Keratinocyte (primary cell): ENCODE measurements at regions not wholly inside any gene's neighbourhood (a gene's known extent, or its start where the extent isn't known, plus 50 kb on each side); places are given as distances from the start of the nearest gene placed in this dataset.

Experiments used
- DNase-seq: peaks from one replicate; pipeline ENCODE4 v3.0.0-alpha.2; 2011; ENCODE audit warnings: low read depth, missing footprints, low spot score
- FAIRE-seq: peaks from 2 replicates; lab custom pipeline; 2011; peaks lifted over from hg19 to GRCh38; lab: Jason Lieb, UNC
- H2AFZ ChIP-seq: 2 replicates; pipeline ENCODE4 v1.6.0; 2012; ENCODE audit warnings: low read length, control low read depth, inconsistent platforms; ENCODE audit not compliant: control insufficient read depth
- H3K27ac ChIP-seq: 2 replicates; pipeline ENCODE4 v1.5.1; 2011; ENCODE audit warnings: low read length; ENCODE audit not compliant: control insufficient read depth, insufficient read depth
- H3K27me3 ChIP-seq: 3 replicates; pipeline ENCODE4 v1.6.0; 2011; ENCODE audit warnings: low read length; ENCODE audit not compliant: control insufficient read depth, insufficient read depth; ENCODE audit errors: extremely low read depth
- H3K36me3 ChIP-seq, 2 experiments: 2 replicates in 1 of 2; 3 replicates in 1 of 2; pipeline ENCODE4 v1.5.1; 2011; ENCODE audit warnings: low read length in 2 of 2, mild to moderate bottlenecking in 1 of 2; ENCODE audit not compliant: control insufficient read depth in 2 of 2, insufficient read depth in 2 of 2; ENCODE audit errors: extremely low read depth in 1 of 2
- H3K4me1 ChIP-seq: 3 replicates; pipeline ENCODE4 v1.5.1; 2011; ENCODE audit warnings: low read length; ENCODE audit not compliant: control insufficient read depth, insufficient read depth; ENCODE audit errors: extremely low read depth
- H3K4me2 ChIP-seq: 3 replicates; pipeline ENCODE4 v1.6.0; 2011; ENCODE audit warnings: low read depth, low read length; ENCODE audit not compliant: control insufficient read depth, insufficient read depth; ENCODE audit errors: extremely low read depth
- H3K4me3 ChIP-seq, 3 experiments: fragments of 200-600 bp in 1 of 3; sonication (generic) in 1 of 3; 2 replicates in 2 of 3; 3 replicates in 1 of 3; pipeline ENCODE4 v1.5.1; 2011 to 2016; ENCODE audit warnings: low read length in 3 of 3, mild to moderate bottlenecking in 3 of 3, control low read depth in 2 of 3, inconsistent platforms in 1 of 3, low read depth in 1 of 3, mixed read lengths in 1 of 3, mixed run types in 1 of 3, moderate library complexity in 1 of 3; ENCODE audit not compliant: control insufficient read depth in 2 of 3, insufficient read depth in 2 of 3; ENCODE audit errors: extremely low read depth in 1 of 3
- H3K79me2 ChIP-seq: 2 replicates; pipeline ENCODE4 v1.6.0; 2012; ENCODE audit warnings: low read length; ENCODE audit not compliant: control insufficient read depth, insufficient read depth
- H3K9ac ChIP-seq: 3 replicates; pipeline ENCODE4 v1.6.0; 2011; ENCODE audit warnings: low read length; ENCODE audit not compliant: control insufficient read depth, insufficient read depth; ENCODE audit errors: extremely low read depth
- H3K9me1 ChIP-seq: 3 replicates; pipeline ENCODE4 v1.6.0; 2011; ENCODE audit warnings: low read length; ENCODE audit not compliant: control insufficient read depth, insufficient read depth; ENCODE audit errors: extremely low read depth
- H3K9me3 ChIP-seq: 2 replicates; pipeline ENCODE4 v1.5.1; 2012; ENCODE audit warnings: low read depth, low read length; ENCODE audit not compliant: control insufficient read depth
- H4K20me1 ChIP-seq: 3 replicates; pipeline ENCODE4 v1.6.0; 2011; ENCODE audit warnings: low read length; ENCODE audit not compliant: control insufficient read depth, insufficient read depth; ENCODE audit errors: extremely low read depth
- CTCF ChIP-seq, 3 experiments: IDR thresholded peaks in 1 of 3; conservative IDR thresholded peaks in 1 of 3; optimal IDR thresholded peaks in 1 of 3; 2 replicates in 2 of 3; 3 replicates in 1 of 3; pipeline versions ENCODE3 to v1.5.1; 2011; ENCODE audit warnings: low read length in 3 of 3, mild to moderate bottlenecking in 3 of 3, moderate library complexity in 2 of 3, control low read depth in 1 of 3, inconsistent platforms in 1 of 3; ENCODE audit not compliant: insufficient read depth in 2 of 3; ENCODE audit errors: extremely low read depth in 1 of 3
- EZH2 ChIP-seq: IDR thresholded peaks from one replicate; pipeline ENCODE4 v1.6.1; 2012; ENCODE audit warnings: inconsistent platforms, mild to moderate bottlenecking, low read length, moderate library complexity
- dilution Hi-C: fragments of 300-500 bp; cut with MboI; formaldehyde crosslinking; loops from one replicate; pipeline ENCODE4 v1.7.0; 2020; ENCODE audit warnings: low sequenced_read_pairs; ENCODE audit not compliant: extremely low pct_ligation_motif_present

- H3K27ac ChIP-seq = no peak overlapping the region
- H3K4me2 ChIP-seq = no peak overlapping the region
- no peaks in the 10 kb centered on the region for H3K79me2 ChIP-seq
- no peak overlapping the region for H3K9ac ChIP-seq
- H3K36me3 ChIP-seq = no peaks in the 10 kb centered on the region
- no peaks in the 10 kb centered on the region for H3K9me3 ChIP-seq
- no peaks in the 10 kb centered on the region for H4K20me1 ChIP-seq
- no peak overlapping the region for H2AFZ ChIP-seq
- H3K9me1 ChIP-seq = no peaks in the 10 kb centered on the region
- TF ChIP-seq CTCF (optimal IDR thresholded peaks at IDR 0.05 in 1 of 3, IDR thresholded peaks at IDR 0.05 in 1 of 3, conservative IDR thresholded peaks at IDR 0.05 in 1 of 3; ENCODE audit: extremely low read depth in 1 of 3, insufficient read depth in 2 of 3, low read length in 3 of 3) (no peak), EZH2 (no peak)
- no peak for DNase-seq
- no peak overlapping the region for H3K4me3 ChIP-seq
- dilution Hi-C loops = no loop called here
- H3K27me3 ChIP-seq = no peaks in the 10 kb centered on the region
- H3K4me1 ChIP-seq = no peaks in the 10 kb centered on the region
- FAIRE-seq = no peak
Measured at GRCh38 chr7:4483851-4484250, 198.2 kb upstream of the FOXK1 start.

GRCh38 chr7:4484545-4484944 lies 197.6 kb upstream of the FOXK1 start:
- Histone ChIP-seq H3K79me2 (no peaks in the 10 kb centered on the region), H2AFZ (no peak overlapping the region), H4K20me1 (no peaks in the 10 kb centered on the region), H3K4me2 (no peak overlapping the region), H3K4me3 (no peak overlapping the region), H3K36me3 (no peaks in the 10 kb centered on the region), H3K27ac (no peak overlapping the region), H3K4me1 (no peaks in the 10 kb centered on the region), H3K27me3 (no peaks in the 10 kb centered on the region), H3K9ac (no peak overlapping the region), H3K9me3 (no peaks in the 10 kb centered on the region), H3K9me1 (no peaks in the 10 kb centered on the region)
- FAIRE-seq (no peak), DNase-seq (no peak)
- TF ChIP-seq EZH2 = no peak
- no peak for TF ChIP-seq CTCF (optimal IDR thresholded peaks at IDR 0.05 in 1 of 3, IDR thresholded peaks at IDR 0.05 in 1 of 3, conservative IDR thresholded peaks at IDR 0.05 in 1 of 3; ENCODE audit: extremely low read depth in 1 of 3, insufficient read depth in 2 of 3, low read length in 3 of 3)
- dilution Hi-C loops = no loop called here
